ENCODE measurements at regions not wholly inside any gene's neighbourhood (a gene's known extent, or its start where the extent isn't known, plus 50 kb on each side); places are given as distances from the start of the nearest gene placed in this dataset.
A peak's percentile ranks its signal among the peaks of the same experiment; 100 is the strongest.

- no peak for DNase-seq (ENCODE audit: low spot score)
These were observed 138.1 kb upstream of the ZNF236 start for GRCh38 chr18:76684265-76684664.

- no peak for DNase-seq (ENCODE audit: low spot score)
These were observed 142.4 kb upstream of the ZNF236 start for GRCh38 chr18:76679945-76680344.

- DNase-seq (ENCODE audit: low spot score): no peak
These were observed 143.1 kb upstream of the ZNF236 start for GRCh38 chr18:76679259-76679658.

GRCh38 chr18:76678248-76678647 lies 144.1 kb upstream of the ZNF236 start:
- DNase-seq (ENCODE audit: low spot score): peak; percentile 53

GRCh38 chr18:76674596-76674995 lies 147.8 kb upstream of the ZNF236 start:
- DNase-seq (ENCODE audit: low spot score): no peak

- DNase-seq (ENCODE audit: low spot score): no peak
These were observed 148.8 kb upstream of the ZNF236 start for GRCh38 chr18:76673281-76674185.

GRCh38 chr18:76672627-76673026 lies 149.7 kb upstream of the ZNF236 start:
- no peak for DNase-seq (ENCODE audit: low spot score)

GRCh38 chr18:76670564-76671288 lies 151.6 kb upstream of the ZNF236 start:
- peak; percentile 54 for DNase-seq (ENCODE audit: low spot score)

- no peak for DNase-seq (ENCODE audit: low spot score)
These were observed 153.8 kb upstream of the ZNF236 start for GRCh38 chr18:76668546-76668945.

- DNase-seq (ENCODE audit: low spot score): no peak
These were observed 154.2 kb upstream of the ZNF236 start for GRCh38 chr18:76668119-76668518.

GRCh38 chr18:76667603-76668002 lies 154.8 kb upstream of the ZNF236 start:
- DNase-seq (ENCODE audit: low spot score): no peak

- no peak for DNase-seq (ENCODE audit: low spot score)
These were observed 159.7 kb upstream of the ZNF236 start for GRCh38 chr18:76662626-76663025.

GRCh38 chr18:76660571-76661192 lies 161.7 kb upstream of the ZNF236 start:
- DNase-seq (ENCODE audit: low spot score): no peak

GRCh38 chr18:76658627-76659026 lies 163.6 kb upstream of the ZNF516 start:
- DNase-seq (ENCODE audit: low spot score): no peak

GRCh38 chr18:76657911-76658470 lies 162.9 kb upstream of the ZNF516 start:
- no peak for DNase-seq (ENCODE audit: low spot score)

- DNase-seq (ENCODE audit: low spot score): no peak
These were observed 162.1 kb upstream of the ZNF516 start for GRCh38 chr18:76656925-76657827.

GRCh38 chr18:76654577-76654976 lies 159.5 kb upstream of the ZNF516 start:
- DNase-seq (ENCODE audit: low spot score): no peak

GRCh38 chr18:76647322-76647721 lies 152.3 kb upstream of the ZNF516 start:
- no peak for DNase-seq (ENCODE audit: low spot score)

- DNase-seq (ENCODE audit: low spot score): no peak
These were observed 149.5 kb upstream of the ZNF516 start for GRCh38 chr18:76644580-76644979.

GRCh38 chr18:76643996-76644395 lies 149.0 kb upstream of the ZNF516 start:
- DNase-seq (ENCODE audit: low spot score): no peak

GRCh38 chr18:76643199-76643598 lies 148.2 kb upstream of the ZNF516 start:
- no peak for DNase-seq (ENCODE audit: low spot score)

Measured in pons (tissue), 1 donor.